SK-N-DZ (cell line): ENCODE measurements at regions not wholly inside any gene's neighbourhood (a gene's known extent, or its start where the extent isn't known, plus 50 kb on each side); places are given as distances from the start of the nearest gene placed in this dataset.

Experiments
- DNase-seq: peaks from one replicate; pipeline ENCODE4 v3.0.0-alpha.2; 2015; ENCODE audit warnings: low spot score

GRCh38 chr6:81864124-81864523 lies 111.6 kb upstream of the TENT5A start:
- DNase-seq: no peak

- no peak for DNase-seq
Measured at GRCh38 chr6:81863123-81863522, 110.6 kb upstream of the TENT5A start.

GRCh38 chr6:81861281-81861680 lies 108.8 kb upstream of the TENT5A start:
- no peak for DNase-seq

- DNase-seq: no peak
Measured at GRCh38 chr6:81859884-81860283, 107.4 kb upstream of the TENT5A start.

GRCh38 chr6:81857812-81858211 lies 105.3 kb upstream of the TENT5A start:
- DNase-seq: no peak

GRCh38 chr6:81856872-81857271 lies 104.4 kb upstream of the TENT5A start:
- no peak for DNase-seq

- no peak for DNase-seq
Measured at GRCh38 chr6:81854474-81854873, 102.0 kb upstream of the TENT5A start.

GRCh38 chr6:81853975-81854374 lies 101.5 kb upstream of the TENT5A start:
- DNase-seq: no peak

GRCh38 chr6:81849248-81849647 lies 96.8 kb upstream of the TENT5A start:
- no peak for DNase-seq

- DNase-seq: no peak
Measured at GRCh38 chr6:81847866-81848265, 95.4 kb upstream of the TENT5A start.

- DNase-seq: no peak
Measured at GRCh38 chr6:81844686-81845085, 92.2 kb upstream of the TENT5A start.

GRCh38 chr6:81843302-81843701 lies 90.8 kb upstream of the TENT5A start:
- DNase-seq: no peak

- DNase-seq: no peak
Measured at GRCh38 chr6:81842254-81842653, 89.8 kb upstream of the TENT5A start.

GRCh38 chr6:81838724-81839426 lies 86.4 kb upstream of the TENT5A start:
- DNase-seq: no peak

GRCh38 chr6:81838031-81838430 lies 85.5 kb upstream of the TENT5A start:
- peak; percentile 41 for DNase-seq

GRCh38 chr6:81834141-81834681 lies 81.7 kb upstream of the TENT5A start:
- DNase-seq: no peak

GRCh38 chr6:81832304-81832703 lies 79.8 kb upstream of the TENT5A start:
- no peak for DNase-seq

- DNase-seq: no peak
Measured at GRCh38 chr6:81831274-81831673, 78.8 kb upstream of the TENT5A start.

- DNase-seq: no peak
Measured at GRCh38 chr6:81826784-81827183, 74.3 kb upstream of the TENT5A start.

- DNase-seq: no peak
Measured at GRCh38 chr6:81822568-81822967, 70.1 kb upstream of the TENT5A start.

GRCh38 chr6:81821449-81821848 lies 69.0 kb upstream of the TENT5A start:
- no peak for DNase-seq

GRCh38 chr6:81820980-81821379 lies 68.5 kb upstream of the TENT5A start:
- DNase-seq: no peak

- no peak for DNase-seq
Measured at GRCh38 chr6:81820422-81820821, 67.9 kb upstream of the TENT5A start.

- no peak for DNase-seq
Measured at GRCh38 chr6:81819767-81820166, 67.3 kb upstream of the TENT5A start.
